Endothelial cell of umbilical vein (primary cell): ENCODE measurements at regions not wholly inside any gene's neighbourhood (a gene's known extent, or its start where the extent isn't known, plus 50 kb on each side); places are given as distances from the start of the nearest gene placed in this dataset.
A peak's percentile ranks its signal among the peaks of the same experiment; 100 is the strongest.

Experiments used
- BruUV-seq: library from RNA; stranded (reverse); fragments of 400-500 nt; replicated peaks from 2 replicates; lab custom pipeline; 2021; lab: Mats Ljungman, UMichigan
- CTCF ChIA-PET: fragments of 300-600, 350-600 bp; sonication (Branson Sonifier 250); formaldehyde crosslinking; loops from one replicate; lab custom pipeline; 2021; ENCODE audit warnings: antibody characterized with exemption, inconsistent platforms; lab: Charles Lee
- POLR2A ChIA-PET: fragments of 300-600, 350-600 bp; sonication (Branson Sonifier 250); formaldehyde crosslinking; loops from one replicate; lab custom pipeline; 2021; ENCODE audit warnings: antibody characterized with exemption, inconsistent platforms; lab: Charles Lee
- DNase-seq: peaks from one replicate; pipeline ENCODE4 v3.0.0-alpha.2; 2011; ENCODE audit warnings: low read depth, low spot score
- FAIRE-seq: peaks from 2 replicates; lab custom pipeline; 2011; peaks lifted over from hg19 to GRCh38; lab: Jason Lieb, UNC
- H2AFZ ChIP-seq: 2 replicates; pipeline ENCODE4 v1.6.0; 2012; ENCODE audit warnings: low read depth, low read length, control low read depth, inconsistent platforms
- H3K27ac ChIP-seq: 2 replicates; pipeline ENCODE4 v1.5.1; 2011; ENCODE audit warnings: low read depth, mild to moderate bottlenecking, control low read depth, low read length, moderate library complexity; ENCODE audit not compliant: insufficient read depth
- H3K27me3 ChIP-seq, 2 experiments: 2 replicates each; pipeline versions ENCODE4 v1.6.0 to v1.6.1; 2011; ENCODE audit warnings: low read length in 2 of 2, mixed read lengths in 1 of 2; ENCODE audit not compliant: control insufficient read depth in 2 of 2, insufficient read depth in 2 of 2
- H3K36me3 ChIP-seq, 2 experiments: 2 replicates in 1 of 2; 3 replicates in 1 of 2; pipeline ENCODE4 v1.5.1; 2011; ENCODE audit warnings: low read length in 2 of 2, mild to moderate bottlenecking in 1 of 2, moderate library complexity in 1 of 2; ENCODE audit not compliant: control insufficient read depth in 2 of 2, insufficient read depth in 2 of 2; ENCODE audit errors: extremely low read depth in 1 of 2
- H3K4me1 ChIP-seq: 3 replicates; pipeline ENCODE4 v1.5.1; 2011; ENCODE audit warnings: mild to moderate bottlenecking, low read length; ENCODE audit not compliant: control insufficient read depth, insufficient read depth; ENCODE audit errors: extremely low read depth
- H3K4me2 ChIP-seq: 2 replicates; pipeline ENCODE4 v1.6.1; 2011; ENCODE audit warnings: low read length, control low read depth, mixed read lengths; ENCODE audit not compliant: insufficient read depth
- H3K4me3 ChIP-seq, 3 experiments: fragments of 200-600 bp in 1 of 3; sonication (generic), shearing (Covaris generic) in 1 of 3; replicated peaks in 1 of 3; 2 replicates each; pipeline ENCODE4 v1.5.1; 2011 to 2016; ENCODE audit warnings: control low read depth in 3 of 3, low read length in 3 of 3, mild to moderate bottlenecking in 2 of 3, inconsistent platforms in 1 of 3, low read depth in 1 of 3, moderate library complexity in 1 of 3; ENCODE audit not compliant: insufficient read depth in 1 of 3
- H3K79me2 ChIP-seq: 2 replicates; pipeline ENCODE4 v1.6.0; 2012; ENCODE audit warnings: low read length, inconsistent platforms; ENCODE audit not compliant: control insufficient read depth, insufficient read depth
- H3K9ac ChIP-seq: replicated peaks from 2 replicates; pipeline ENCODE3; 2011; ENCODE audit warnings: low read length, control low read depth; ENCODE audit not compliant: insufficient read depth; ENCODE audit errors: extremely low read depth
- H3K9me1 ChIP-seq: replicated peaks from 3 replicates; pipeline ENCODE4 v1.6.0; 2011; ENCODE audit warnings: mild to moderate bottlenecking, low read length; ENCODE audit not compliant: control insufficient read depth, insufficient read depth; ENCODE audit errors: extremely low read depth
- H3K9me3 ChIP-seq: replicated peaks from 2 replicates; pipeline ENCODE4 v1.5.1; 2012; ENCODE audit warnings: low read length, inconsistent platforms; ENCODE audit not compliant: control insufficient read depth, insufficient read depth
- H4K20me1 ChIP-seq: replicated peaks from 2 replicates; pipeline ENCODE3; 2011; ENCODE audit warnings: mild to moderate bottlenecking, low read length; ENCODE audit not compliant: control insufficient read depth, insufficient read depth; ENCODE audit errors: extremely low read depth
- CTCF ChIP-seq, 2 donors: IDR thresholded peaks; 1 replicate in 1 of 2; 2 replicates in 1 of 2; pipeline ENCODE4 v1.5.1; 2011; ENCODE audit warnings: low read length in 2 of 2, mild to moderate bottlenecking in 2 of 2, moderate library complexity in 2 of 2, control low read depth in 1 of 2, inconsistent platforms in 1 of 2, low read depth in 1 of 2; ENCODE audit not compliant: insufficient read depth in 1 of 2; ENCODE audit errors: extremely low read depth in 1 of 2
- EZH2 ChIP-seq: IDR thresholded peaks from 2 replicates; pipeline ENCODE4 v1.6.1; 2012; ENCODE audit warnings: borderline replicate concordance, low read depth, mild to moderate bottlenecking, moderate library complexity, low read length, inconsistent platforms; ENCODE audit not compliant: severe bottlenecking
- FOS ChIP-seq: IDR thresholded peaks from 2 replicates; pipeline ENCODE4 v1.6.1; 2011; ENCODE audit warnings: mild to moderate bottlenecking, low read length, moderate library complexity, borderline replicate concordance; ENCODE audit not compliant: insufficient read depth
- GATA2 ChIP-seq: IDR thresholded peaks from 2 replicates; pipeline ENCODE4 v1.7.0; 2011; ENCODE audit warnings: low read depth, mild to moderate bottlenecking, moderate library complexity, mixed read lengths, low read length; ENCODE audit not compliant: insufficient read length, insufficient read depth
- JUN ChIP-seq: IDR thresholded peaks from 2 replicates; pipeline ENCODE4 v1.6.1; 2011; ENCODE audit warnings: borderline replicate concordance, low read depth; ENCODE audit not compliant: insufficient read length, insufficient read depth
- MYC ChIP-seq: IDR thresholded peaks from one replicate; pipeline ENCODE4 v1.6.1; 2011; ENCODE audit warnings: mild to moderate bottlenecking, low read depth, low read length
- POLR2A ChIP-seq: IDR thresholded peaks from 2 replicates; pipeline ENCODE4 v1.6.1; 2012; ENCODE audit warnings: low read depth, mild to moderate bottlenecking, control low read depth, low read length
- POLR2AphosphoS5 ChIP-seq: IDR thresholded peaks from 2 replicates; pipeline ENCODE4 v1.6.1; 2012; ENCODE audit warnings: low read depth, mild to moderate bottlenecking, control low read depth, low read length, moderate library complexity; ENCODE audit not compliant: insufficient read depth
- dilution Hi-C: fragments of 300-500 bp; cut with MboI; formaldehyde crosslinking; loops from one replicate; pipeline ENCODE4 v1.15.0; 2019; ENCODE audit warnings: low sequenced_read_pairs; ENCODE audit not compliant: extremely low pct_ligation_motif_present
- intact Hi-C: fragments of 100-400 bp; cut with micrococcal nuclease; formaldehyde crosslinking; loops from one replicate; pipeline ENCODE4 v1.10.0; 2022
- TF ChIP-seq, protein P1 (sequence below): IDR thresholded peaks from 2 replicates; pipeline ENCODE4 v1.6.1; 2011; ENCODE audit not compliant: insufficient read depth, insufficient read length

DNA sequence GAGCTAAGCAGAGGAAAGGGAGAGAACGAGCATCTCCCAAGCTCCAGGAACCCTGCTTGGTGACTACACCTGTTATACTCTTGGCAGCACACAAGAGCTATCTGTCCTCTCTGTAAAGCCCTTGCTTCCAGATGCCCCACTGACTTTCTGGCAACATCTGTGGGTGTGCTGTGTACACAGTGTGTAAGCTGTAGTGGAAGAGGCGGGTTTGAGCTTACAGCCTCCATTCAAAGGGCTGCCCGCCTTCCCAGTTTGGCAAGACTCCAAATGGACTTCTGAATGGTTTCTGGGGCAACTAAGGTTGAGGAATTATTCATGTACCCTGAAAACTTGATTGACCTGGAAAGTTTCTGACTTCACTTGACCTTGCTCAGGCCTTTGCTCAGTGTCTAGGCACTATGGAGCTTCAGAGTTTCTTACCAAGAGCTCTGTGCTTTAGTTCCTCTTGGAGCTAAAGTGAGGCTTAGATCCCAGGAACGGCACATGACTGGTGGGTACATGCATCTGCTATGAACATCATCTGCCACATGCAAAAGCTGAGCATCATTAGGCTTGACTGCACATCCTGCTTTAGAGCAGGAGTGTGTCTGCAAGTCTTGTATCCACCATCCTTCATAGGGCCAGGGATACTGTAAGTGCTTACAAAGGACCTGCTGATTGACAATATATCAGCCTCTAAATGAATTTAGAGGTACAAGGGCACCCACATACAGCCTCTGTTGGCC lies 290.9 kb upstream of the SIX2 start:
- Histone ChIP-seq H3K27ac (no peak overlapping the region), H3K4me3 (no peak overlapping the region), H4K20me1 (no peaks in the 10 kb centered on the region), H3K9ac (no peak overlapping the region), H3K27me3 (no peaks in the 10 kb centered on the region), H3K79me2 (no peaks in the 10 kb centered on the region), H3K4me1 (peaks cover 12% of the 10 kb centered on the region), H3K9me3 (no peaks in the 10 kb centered on the region), H3K9me1 (no peaks in the 10 kb centered on the region), H3K4me2 (no peak overlapping the region), H3K36me3 (no peaks in the 10 kb centered on the region), H2AFZ (no peak overlapping the region)
- FAIRE-seq (no peak), DNase-seq (peak; percentile 43)
- no peak for TF ChIP-seq POLR2A
- TF ChIP-seq EZH2, result no peak
- TF ChIP-seq MYC, result no peak
- TF ChIP-seq POLR2AphosphoS5, result no peak
- TF ChIP-seq CTCF (IDR thresholded peaks at IDR 0.05; ENCODE audit: extremely low read depth in 1 of 2, insufficient read depth in 1 of 2, low read depth in 1 of 2, low read length in 2 of 2), result no peak
- TF ChIP-seq, protein P1, sequence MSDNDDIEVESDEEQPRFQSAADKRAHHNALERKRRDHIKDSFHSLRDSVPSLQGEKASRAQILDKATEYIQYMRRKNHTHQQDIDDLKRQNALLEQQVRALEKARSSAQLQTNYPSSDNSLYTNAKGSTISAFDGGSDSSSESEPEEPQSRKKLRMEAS, result no peak
- TF ChIP-seq GATA2, result no peak
- no peak for TF ChIP-seq FOS
- no peak for TF ChIP-seq JUN
- intact Hi-C loops, result no loop called here
- dilution Hi-C loops, result no loop called here
- POLR2A ChIA-PET, result no interaction called here
- CTCF ChIA-PET, result interaction anchor here (1.1 kb wide), 2 partner anchors 10 to 140 kb away, joined by 3 read pairs; no protein-coding TSS in a partner anchor
- BruUV-seq, result no TSS peak
